IMR-90 (cell line): ENCODE measurements at regions not wholly inside any gene's neighbourhood (a gene's known extent, or its start where the extent isn't known, plus 50 kb on each side); places are given as distances from the start of the nearest gene placed in this dataset.

ENCODE experiments used
- CTCF ChIP-seq: conservative IDR thresholded peaks from 2 replicates; pipeline ENCODE4 v1.5.1; 2012; ENCODE audit warnings: mild to moderate bottlenecking, low read depth, low read length, improper control_type of control experiment
- MAFK ChIP-seq: IDR thresholded peaks from 2 replicates; pipeline ENCODE4 v1.6.1; 2012; ENCODE audit warnings: low read depth, low read length, improper control_type of control experiment
- MAZ ChIP-seq: IDR thresholded peaks from 2 replicates; pipeline ENCODE4 v1.6.1; 2012; ENCODE audit warnings: low read depth, mild to moderate bottlenecking, low read length, improper control_type of control experiment, moderate library complexity, borderline replicate concordance
- MXI1 ChIP-seq: IDR thresholded peaks from 2 replicates; pipeline ENCODE4 v1.6.1; 2012; ENCODE audit warnings: low read depth, mild to moderate bottlenecking, low read length, moderate library complexity, borderline replicate concordance
- POLR2A ChIP-seq: IDR thresholded peaks from 2 replicates; pipeline ENCODE4 v1.6.1; 2012; ENCODE audit warnings: mild to moderate bottlenecking, low read depth, low read length
- RAD21 ChIP-seq: IDR thresholded peaks from 2 replicates; pipeline ENCODE4 v1.6.1; 2012; ENCODE audit warnings: low read length, improper control_type of control experiment
- TF ChIP-seq, protein P1 (sequence below): fragments of 150-350 bp; IDR thresholded peaks from 2 replicates; pipeline ENCODE4 v1.6.1; 2016; ENCODE audit warnings: low read depth, mild to moderate bottlenecking, low read length, moderate library complexity, borderline replicate concordance

GRCh38 chr1:98387701-98388100 lies 273.8 kb upstream of the SNX7 start:
- no peak for TF ChIP-seq RAD21
- TF ChIP-seq MXI1, result no peak
- no peak for TF ChIP-seq CTCF
- TF ChIP-seq, protein P1, sequence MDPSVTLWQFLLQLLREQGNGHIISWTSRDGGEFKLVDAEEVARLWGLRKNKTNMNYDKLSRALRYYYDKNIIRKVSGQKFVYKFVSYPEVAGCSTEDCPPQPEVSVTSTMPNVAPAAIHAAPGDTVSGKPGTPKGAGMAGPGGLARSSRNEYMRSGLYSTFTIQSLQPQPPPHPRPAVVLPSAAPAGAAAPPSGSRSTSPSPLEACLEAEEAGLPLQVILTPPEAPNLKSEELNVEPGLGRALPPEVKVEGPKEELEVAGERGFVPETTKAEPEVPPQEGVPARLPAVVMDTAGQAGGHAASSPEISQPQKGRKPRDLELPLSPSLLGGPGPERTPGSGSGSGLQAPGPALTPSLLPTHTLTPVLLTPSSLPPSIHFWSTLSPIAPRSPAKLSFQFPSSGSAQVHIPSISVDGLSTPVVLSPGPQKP, result no peak
- TF ChIP-seq MAZ, result no peak
- no peak for TF ChIP-seq MAFK
- TF ChIP-seq POLR2A, result no peak
